Nucleus accumbens (tissue), 56 donors: ENCODE measurements at regions not wholly inside any gene's neighbourhood (a gene's known extent, or its start where the extent isn't known, plus 50 kb on each side); places are given as distances from the start of the nearest gene placed in this dataset.

Experiments used
- DNase-seq, 56 donors: peaks; one replicate each; lab custom pipeline; 2025; lab: John Stamatoyannopoulos, UW

- DNase-seq = no peak
Observed at GRCh38 chr10:78541481-78542140, 507.9 kb downstream of the RPS24 start.

GRCh38 chr10:78542141-78542489, 508.5 kb downstream of the RPS24 start:
- DNase-seq = no peak

GRCh38 chr10:78542521-78542920, 508.9 kb downstream of the RPS24 start:
- no peak for DNase-seq

- DNase-seq = no peak
Observed at GRCh38 chr10:78543031-78543748, 509.5 kb downstream of the RPS24 start.

GRCh38 chr10:78543749-78544362, 510.2 kb downstream of the RPS24 start:
- peak in 33 of 56 donors; percentile 7 to 67 (median 31) for DNase-seq

- no peak for DNase-seq
Observed at GRCh38 chr10:78544423-78545090, 510.9 kb downstream of the RPS24 start.

GRCh38 chr10:78545756-78546155, 512.1 kb downstream of the RPS24 start:
- DNase-seq = no peak

- DNase-seq = no peak
Observed at GRCh38 chr10:78547397-78547796, 513.7 kb downstream of the RPS24 start.

GRCh38 chr10:78547905-78548304, 514.2 kb downstream of the RPS24 start:
- DNase-seq = no peak

GRCh38 chr10:78548369-78548768, 514.7 kb downstream of the RPS24 start:
- DNase-seq = no peak

- DNase-seq = no peak
Observed at GRCh38 chr10:78549140-78549935, 515.7 kb downstream of the RPS24 start.

GRCh38 chr10:78550090-78550489, 516.4 kb downstream of the RPS24 start:
- DNase-seq = no peak

GRCh38 chr10:78550716-78551115, 517.1 kb downstream of the RPS24 start:
- no peak for DNase-seq

GRCh38 chr10:78551184-78552005, 517.4 kb upstream of the ZMIZ1 start:
- no peak for DNase-seq

- peak in 35 of 56 donors; percentile 2 to 67 (median 30) for DNase-seq
Observed at GRCh38 chr10:78552261-78552811, 516.4 kb upstream of the ZMIZ1 start.

GRCh38 chr10:78553792-78554191, 515.0 kb upstream of the ZMIZ1 start:
- no peak for DNase-seq

GRCh38 chr10:78555128-78555527, 513.6 kb upstream of the ZMIZ1 start:
- DNase-seq = no peak

GRCh38 chr10:78556705-78557432, 511.9 kb upstream of the ZMIZ1 start:
- no peak for DNase-seq
